NT2/D1 (cell line): ENCODE measurements at regions not wholly inside any gene's neighbourhood (a gene's known extent, or its start where the extent isn't known, plus 50 kb on each side); places are given as distances from the start of the nearest gene placed in this dataset.

ENCODE experiments used
- SUZ12 ChIP-seq: IDR thresholded peaks from 2 replicates; pipeline ENCODE4 v1.6.1; 2011; ENCODE audit not compliant: insufficient read length, insufficient read depth; ENCODE audit errors: extremely low read depth
- YY1 ChIP-seq: IDR thresholded peaks from 2 replicates; pipeline ENCODE4 v1.6.1; 2011; ENCODE audit not compliant: insufficient read length, insufficient read depth
- ZNF274 ChIP-seq: IDR thresholded peaks from 2 replicates; pipeline ENCODE4 v1.6.1; 2011; ENCODE audit warnings: mild to moderate bottlenecking, low read depth, low read length

DNA sequence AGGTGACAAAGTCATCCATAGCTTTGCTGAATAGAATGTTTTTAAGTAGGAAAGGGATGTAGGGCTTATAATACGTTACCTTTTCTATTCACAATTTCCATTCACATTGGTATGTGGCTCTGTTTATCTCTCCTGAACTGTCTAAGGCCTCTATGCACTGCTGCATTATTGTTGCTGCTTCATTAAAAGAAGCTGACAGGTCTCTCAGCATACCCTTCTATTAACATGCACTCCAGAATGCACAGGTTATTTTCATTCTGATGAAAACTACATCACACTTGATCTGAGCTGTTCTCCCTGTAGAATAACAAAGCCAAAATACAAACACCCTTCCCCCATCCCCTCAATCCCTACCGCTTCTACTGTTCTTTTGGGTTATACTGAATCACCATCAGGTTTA is 399.3 kb downstream of the TBC1D32 start:
- TF ChIP-seq ZNF274 (no peak), SUZ12 (no peak), YY1 (no peak)
